IMR-90 (cell line): ENCODE measurements at regions not wholly inside any gene's neighbourhood (a gene's known extent, or its start where the extent isn't known, plus 50 kb on each side); places are given as distances from the start of the nearest gene placed in this dataset.

Source experiments
- ATAC-seq: fragments of 200-7000 bp; cut with Tn5 transposase; 2 replicates; pipeline ENCODE4 v1.9.1; 2020; ENCODE audit warnings: low read depth, mild to moderate bottlenecking, moderate library complexity
- BruUV-seq: library from RNA; stranded (reverse); fragments of 400-500 nt; replicated peaks from 2 replicates; lab custom pipeline; 2021; lab: Mats Ljungman, UMichigan
- CTCF ChIA-PET: fragments of 300-600 bp; formaldehyde crosslinking; extraction: SDS; loops from one replicate; lab custom pipeline; 2021; ENCODE audit warnings: antibody characterized with exemption; lab: Yijun Ruan, JAX
- POLR2A ChIA-PET: fragments of 300-600 bp; sonication (Branson Sonifier 250); formaldehyde crosslinking; loops from one replicate; lab custom pipeline; 2022; ENCODE audit warnings: antibody characterized with exemption; ENCODE audit not compliant: unreplicated experiment; lab: Charles Lee
- DNase-seq: peaks from one replicate; pipeline ENCODE4 v3.0.0; 2013
- H2AFZ ChIP-seq: replicated peaks from 2 replicates; pipeline ENCODE3; 2013; ENCODE audit warnings: low read length, mild to moderate bottlenecking; ENCODE audit not compliant: poor library complexity
- H2AK5ac ChIP-seq: 2 replicates; pipeline ENCODE4 v1.6.1; 2013; ENCODE audit warnings: low read depth, low read length, inconsistent platforms
- H2AK9ac ChIP-seq: replicated peaks from 2 replicates; pipeline ENCODE3; 2013; ENCODE audit warnings: mild to moderate bottlenecking, low read depth, low read length, moderate library complexity; ENCODE audit not compliant: poor library complexity
- H2BK120ac ChIP-seq: 2 replicates; pipeline ENCODE4 v1.6.1; 2013; ENCODE audit warnings: low read depth, low read length, inconsistent platforms
- H2BK15ac ChIP-seq: 3 replicates; pipeline ENCODE4 v1.6.1; 2013; ENCODE audit warnings: low read depth, low read length, inconsistent platforms
- H2BK20ac ChIP-seq: 2 replicates; pipeline ENCODE4 v1.6.1; 2013; ENCODE audit warnings: low read depth, mild to moderate bottlenecking, inconsistent platforms, low read length, moderate library complexity
- H2BK5ac ChIP-seq: 2 replicates; pipeline ENCODE4 v1.6.1; 2013; ENCODE audit warnings: mild to moderate bottlenecking, low read depth, low read length, inconsistent platforms; ENCODE audit not compliant: poor library complexity, severe bottlenecking
- H3K14ac ChIP-seq: replicated peaks from 2 replicates; pipeline ENCODE4 v1.6.1; 2013; ENCODE audit warnings: low read depth, low read length, inconsistent platforms
- H3K18ac ChIP-seq: 2 replicates; pipeline ENCODE4 v1.6.1; 2013; ENCODE audit warnings: low read depth, low read length, control low read depth
- H3K23ac ChIP-seq: 2 replicates; pipeline ENCODE4 v1.6.1; 2013; ENCODE audit warnings: low read depth, low read length, inconsistent platforms
- H3K27ac ChIP-seq: 2 replicates; pipeline ENCODE4 v1.5.1; 2013; ENCODE audit warnings: mild to moderate bottlenecking, control low read depth, low read length; ENCODE audit not compliant: insufficient read depth
- H3K27me3 ChIP-seq: 2 replicates; pipeline ENCODE4 v1.6.1; 2013; ENCODE audit warnings: low read length; ENCODE audit not compliant: control insufficient read depth, insufficient read depth
- H3K36me3 ChIP-seq: 2 replicates; pipeline ENCODE4 v1.6.1; 2013; ENCODE audit warnings: low read length, mixed read lengths; ENCODE audit not compliant: control insufficient read depth, insufficient read depth
- H3K4ac ChIP-seq: 2 replicates; pipeline ENCODE4 v1.6.1; 2013; ENCODE audit warnings: low read depth, low read length, inconsistent platforms
- H3K4me1 ChIP-seq: 2 replicates; pipeline ENCODE4 v1.6.1; 2013; ENCODE audit warnings: low read length, mixed read lengths; ENCODE audit not compliant: control insufficient read depth, insufficient read depth
- H3K4me2 ChIP-seq: 2 replicates; pipeline ENCODE4 v1.6.1; 2013; ENCODE audit warnings: low read depth, mild to moderate bottlenecking, control low read depth, low read length, moderate library complexity
- H3K4me3 ChIP-seq: 2 replicates; pipeline ENCODE4 v1.5.1; 2013; ENCODE audit warnings: low read depth, mild to moderate bottlenecking, control low read depth, low read length, moderate library complexity; ENCODE audit not compliant: insufficient read depth
- H3K56ac ChIP-seq: 2 replicates; pipeline ENCODE4 v1.6.1; 2013; ENCODE audit warnings: low read length, inconsistent platforms; ENCODE audit not compliant: insufficient read depth; ENCODE audit errors: extremely low read depth
- H3K79me1 ChIP-seq, 2 experiments: 2 replicates each; pipeline ENCODE4 v1.6.1; 2013; ENCODE audit warnings: low read length in 2 of 2, inconsistent platforms in 1 of 2, low read depth in 1 of 2
- H3K9ac ChIP-seq: 2 replicates; pipeline ENCODE4 v1.6.1; 2013; ENCODE audit warnings: low read depth, low read length, control low read depth
- H3K9me1 ChIP-seq: 2 replicates; pipeline ENCODE4 v1.6.1; 2013; ENCODE audit warnings: low read length, inconsistent platforms; ENCODE audit not compliant: insufficient read depth
- H3K9me3 ChIP-seq: 2 replicates; pipeline ENCODE4 v1.6.1; 2013; ENCODE audit warnings: low read length; ENCODE audit not compliant: control insufficient read depth, insufficient read depth
- H4K20me1 ChIP-seq: 2 replicates; pipeline ENCODE4 v1.6.1; 2013; ENCODE audit warnings: low read length, inconsistent platforms; ENCODE audit not compliant: insufficient read depth
- H4K5ac ChIP-seq: 2 replicates; pipeline ENCODE4 v1.6.1; 2013; ENCODE audit warnings: mild to moderate bottlenecking, low read depth, low read length, control low read depth
- H4K8ac ChIP-seq, 2 experiments: 2 replicates each; pipeline ENCODE4 v1.6.1; 2013; ENCODE audit warnings: low read depth in 2 of 2, low read length in 2 of 2, control low read depth in 1 of 2, inconsistent platforms in 1 of 2
- H4K91ac ChIP-seq: 2 replicates; pipeline ENCODE4 v1.6.1; 2013; ENCODE audit warnings: low read depth, low read length, inconsistent platforms; ENCODE audit not compliant: insufficient read depth
- CEBPB ChIP-seq: IDR thresholded peaks from 2 replicates; pipeline ENCODE4 v1.6.1; 2012; ENCODE audit warnings: low read depth, low read length, improper control_type of control experiment
- CTCF ChIP-seq: conservative IDR thresholded peaks from 2 replicates; pipeline ENCODE4 v1.5.1; 2012; ENCODE audit warnings: mild to moderate bottlenecking, low read depth, low read length, improper control_type of control experiment
- ELK1 ChIP-seq: fragments of 150-350 bp; IDR thresholded peaks from 2 replicates; pipeline ENCODE4 v1.6.1; 2016; ENCODE audit warnings: low read depth, mild to moderate bottlenecking, low read length, moderate library complexity, borderline replicate concordance
- MAZ ChIP-seq: IDR thresholded peaks from 2 replicates; pipeline ENCODE4 v1.6.1; 2012; ENCODE audit warnings: low read depth, mild to moderate bottlenecking, low read length, improper control_type of control experiment, moderate library complexity, borderline replicate concordance
- NFE2L2 ChIP-seq: fragments of 150-350 bp; IDR thresholded peaks from 2 replicates; pipeline ENCODE4 v1.6.1; 2016; ENCODE audit warnings: low read depth, mild to moderate bottlenecking, low read length
- POLR2A ChIP-seq: IDR thresholded peaks from 2 replicates; pipeline ENCODE4 v1.6.1; 2012; ENCODE audit warnings: mild to moderate bottlenecking, low read depth, low read length
- RCOR1 ChIP-seq: IDR thresholded peaks from 2 replicates; pipeline ENCODE4 v1.6.1; 2012; ENCODE audit warnings: mild to moderate bottlenecking, low read length, improper control_type of control experiment; ENCODE audit not compliant: insufficient replicate concordance
- SMC3 ChIP-seq: fragments of 150-350 bp; IDR thresholded peaks from 2 replicates; pipeline ENCODE4 v1.6.1; 2016; ENCODE audit warnings: low read depth, mild to moderate bottlenecking, antibody characterized with exemption, low read length, moderate library complexity
- USF2 ChIP-seq: fragments of 150-350 bp; IDR thresholded peaks from 2 replicates; pipeline ENCODE4 v1.6.1; 2017; ENCODE audit warnings: mild to moderate bottlenecking, antibody characterized with exemption, low read length, low read depth
- WGBS, 2 experiments: methylation state at CpG; one replicate each; pipeline versions ENCODE4 v1.1.5 to v1.1.7; 2013; ENCODE audit warnings: missing lambda C conversion rate in 2 of 2; ENCODE audit not compliant: insufficient read length in 1 of 2; ENCODE audit errors: extremely low coverage in 2 of 2; 5-methylcytosine and 5-hydroxymethylcytosine counted together
- dilution Hi-C: fragments of 300-500 bp; cut with HindIII; formaldehyde crosslinking; loops from one replicate; pipeline ENCODE4 v1.14.3; 2018; ENCODE audit warnings: low sequenced_read_pairs; ENCODE audit not compliant: unreplicated experiment
- in situ Hi-C: fragments of 300-500 bp; cut with MboI; formaldehyde crosslinking; loops from 3 replicates; pipeline ENCODE4 v1.14.3; 2019; ENCODE audit warnings: low sequenced_read_pairs, inconsistent platforms, mixed read lengths
- intact Hi-C: fragments of 100-400 bp; cut with micrococcal nuclease; formaldehyde crosslinking; loops from 2 replicates; pipeline ENCODE4 v1.10.0; 2022

- dilution Hi-C loops: no loop called here
- intact Hi-C loops: no loop called here
Observed at GRCh38 chr6:150797949-150798348, 67.6 kb upstream of the MTHFD1L start.

More at GRCh38 chr6:150797949-150798348, 67.6 kb upstream of the MTHFD1L start:
- no peaks in the 10 kb centered on the region for H3K79me1 ChIP-seq
- H2BK5ac ChIP-seq: no peak overlapping the region
- in situ Hi-C loops: no loop called here
- H2AK5ac ChIP-seq: no peak overlapping the region
- H3K27me3 ChIP-seq: no peaks in the 10 kb centered on the region
- H4K5ac ChIP-seq: no peak overlapping the region
- H3K4me3 ChIP-seq: no peak overlapping the region
- ChIA-PET CTCF (interaction anchor here (0.8 to 1.0 kb wide), 2 partner anchors 380 to 403 kb away, joined by 3 to 4 read pairs; no protein-coding TSS in a partner anchor), POLR2A (no interaction called here)
- TF ChIP-seq ELK1 (no peak), MAZ (no peak), NFE2L2 (no peak), CTCF (no peak), POLR2A (no peak), RCOR1 (no peak), SMC3 (no peak), CEBPB (no peak), USF2 (no peak)
- H3K4ac ChIP-seq: no peak overlapping the region
- no peaks in the 10 kb centered on the region for H3K9me1 ChIP-seq
- H4K20me1 ChIP-seq: no peaks in the 10 kb centered on the region
- H2BK15ac ChIP-seq: no peak overlapping the region
- H3K9me3 ChIP-seq: no peaks in the 10 kb centered on the region
- H3K23ac ChIP-seq: no peak overlapping the region
- BruUV-seq: no TSS peak
- no peak overlapping the region for H3K14ac ChIP-seq
- H3K56ac ChIP-seq: no peak overlapping the region
- H4K91ac ChIP-seq: no peak overlapping the region
- H3K18ac ChIP-seq: no peak overlapping the region
- H4K8ac ChIP-seq: no peak overlapping the region
- no peak overlapping the region for H2BK120ac ChIP-seq
- H3K4me2 ChIP-seq: no peak overlapping the region
- DNase-seq (no peak), ATAC-seq (no peak)
- no peak overlapping the region for H2AFZ ChIP-seq
- no peak overlapping the region for H2BK20ac ChIP-seq
- no peaks in the 10 kb centered on the region; the same call in 1 of the 2 replicates for H3K4me1 ChIP-seq
- WGBS, 2 experiments: no CpG with 5 or more reads among the region's 1 CpG
- no peak overlapping the region for H2AK9ac ChIP-seq
- H3K9ac ChIP-seq: no peak overlapping the region
- peaks cover 5% of the 10 kb centered on the region for H3K36me3 ChIP-seq
- H3K27ac ChIP-seq: no peak overlapping the region
